ENCODE measurements at regions not wholly inside any gene's neighbourhood (a gene's known extent, or its start where the extent isn't known, plus 50 kb on each side); places are given as distances from the start of the nearest gene placed in this dataset.

DNA sequence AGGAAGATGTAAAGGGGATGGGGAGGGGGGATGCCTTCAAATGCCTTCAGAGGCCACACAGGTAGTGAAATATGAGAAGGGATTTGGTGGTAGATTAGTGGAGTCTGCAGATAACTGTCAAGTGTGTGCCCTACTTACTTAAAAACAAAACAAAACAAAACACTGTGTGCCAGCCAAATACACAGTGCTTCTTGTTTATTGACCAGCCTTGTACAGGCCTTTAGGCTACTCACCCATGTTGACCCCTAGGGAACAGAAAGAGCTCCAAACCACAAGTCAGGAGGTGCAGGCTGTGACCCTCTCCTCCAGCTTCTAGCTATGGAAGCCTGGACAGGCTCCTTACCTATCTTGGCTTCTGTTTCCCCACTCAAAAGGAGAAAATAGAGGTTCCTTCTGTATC is 562.0 kb downstream of the ETNK1 start:
- Histone ChIP-seq H3K27me3 (ENCODE audit: control insufficient read depth, insufficient read depth, low read length) (no peaks in the 10 kb centered on the region), H3K9ac (ENCODE audit: low read length) (no peak overlapping the region), H3K27ac (ENCODE audit: low read length) (no peak overlapping the region), H3K4me1 (ENCODE audit: control insufficient read depth, low read depth, low read length) (no peaks in the 10 kb centered on the region), H3K9me3 (ENCODE audit: control insufficient read depth, low read depth, low read length) (no peaks in the 10 kb centered on the region), H3K36me3 (ENCODE audit: control insufficient read depth, low read depth, low read length) (no peaks in the 10 kb centered on the region), H3K4me3 (ENCODE audit: low read length) (no peak overlapping the region)

DNA sequence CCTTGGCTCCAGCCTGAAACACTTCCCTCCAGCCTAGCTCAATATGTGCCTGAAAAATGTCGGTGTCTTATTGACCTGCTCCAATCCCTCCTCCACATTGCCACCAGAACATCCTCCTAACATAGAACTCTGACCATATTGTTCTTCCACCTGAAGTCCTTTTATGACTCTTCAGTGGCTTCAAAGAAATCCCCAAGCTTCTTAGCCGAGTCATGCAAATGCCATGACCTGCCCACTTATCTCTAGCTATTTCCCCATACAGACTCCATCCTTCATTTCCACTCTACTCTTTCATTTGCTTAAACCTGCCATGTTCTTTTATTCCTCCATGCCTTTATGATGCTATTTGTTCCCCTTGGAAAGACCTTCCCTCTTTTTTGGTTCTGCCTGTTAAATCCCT is 568.6 kb downstream of the ETNK1 start:
- Histone ChIP-seq H3K27ac (ENCODE audit: low read length) (no peak overlapping the region), H3K4me3 (ENCODE audit: low read length) (no peak overlapping the region), H3K9me3 (ENCODE audit: control insufficient read depth, low read depth, low read length) (no peaks in the 10 kb centered on the region), H3K9ac (ENCODE audit: low read length) (no peak overlapping the region), H3K4me1 (ENCODE audit: control insufficient read depth, low read depth, low read length) (no peaks in the 10 kb centered on the region), H3K27me3 (ENCODE audit: control insufficient read depth, insufficient read depth, low read length) (no peaks in the 10 kb centered on the region), H3K36me3 (ENCODE audit: control insufficient read depth, low read depth, low read length) (no peaks in the 10 kb centered on the region)

DNA sequence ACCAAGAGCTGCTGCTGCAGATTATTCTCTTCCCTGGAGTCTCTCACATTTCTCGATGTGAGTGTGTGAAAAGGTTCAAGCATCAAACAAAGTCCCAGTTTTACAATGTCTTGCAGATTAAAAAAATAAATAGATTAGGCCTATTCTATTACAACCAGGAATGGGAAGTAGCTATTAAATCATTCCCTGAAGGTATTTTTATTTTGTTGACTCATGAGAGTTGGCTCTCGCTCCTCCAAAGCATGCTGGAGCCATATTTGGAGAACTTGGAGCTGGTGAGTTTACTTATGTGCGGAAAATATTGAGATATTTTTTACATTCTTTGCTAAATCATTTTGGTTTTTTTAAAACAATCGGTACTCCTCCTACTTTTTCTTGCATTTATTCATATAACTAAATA is 572.3 kb downstream of the ETNK1 start:
- H3K4me3 ChIP-seq (ENCODE audit: low read length): no peak overlapping the region
- H3K36me3 ChIP-seq (ENCODE audit: control insufficient read depth, low read depth, low read length): no peaks in the 10 kb centered on the region
- H3K9me3 ChIP-seq (ENCODE audit: control insufficient read depth, low read depth, low read length): no peaks in the 10 kb centered on the region
- no peak overlapping the region for H3K9ac ChIP-seq (ENCODE audit: low read length)
- H3K4me1 ChIP-seq (ENCODE audit: control insufficient read depth, low read depth, low read length): no peaks in the 10 kb centered on the region
- no peak overlapping the region for H3K27ac ChIP-seq (ENCODE audit: low read length)
- H3K27me3 ChIP-seq (ENCODE audit: control insufficient read depth, insufficient read depth, low read length): no peaks in the 10 kb centered on the region

DNA sequence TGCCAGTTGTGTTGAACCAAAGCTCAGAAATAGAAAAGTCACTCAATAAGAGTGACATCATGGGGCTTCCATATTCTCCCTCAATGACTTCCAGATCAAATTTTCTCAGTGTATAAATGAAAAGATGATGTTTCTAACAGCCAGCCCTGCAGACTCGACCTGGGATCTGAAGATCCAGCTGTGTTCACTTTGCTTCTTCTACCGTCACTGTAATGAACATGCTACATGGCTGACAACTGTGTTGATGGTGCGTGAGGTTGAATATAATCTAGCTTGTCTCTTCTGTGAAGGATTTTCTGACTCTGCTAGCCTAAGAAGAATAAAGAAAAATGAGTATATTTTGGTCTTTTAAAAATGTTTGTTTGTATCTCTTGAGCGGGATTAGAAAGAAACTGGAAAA is 577.8 kb downstream of the ETNK1 start:
- no peaks in the 10 kb centered on the region for H3K27me3 ChIP-seq (ENCODE audit: control insufficient read depth, insufficient read depth, low read length)
- no peak overlapping the region for H3K27ac ChIP-seq (ENCODE audit: low read length)
- no peaks in the 10 kb centered on the region for H3K9me3 ChIP-seq (ENCODE audit: control insufficient read depth, low read depth, low read length)
- H3K9ac ChIP-seq (ENCODE audit: low read length): no peak overlapping the region
- no peaks in the 10 kb centered on the region for H3K4me1 ChIP-seq (ENCODE audit: control insufficient read depth, low read depth, low read length)
- no peak overlapping the region for H3K4me3 ChIP-seq (ENCODE audit: low read length)
- H3K36me3 ChIP-seq (ENCODE audit: control insufficient read depth, low read depth, low read length): no peaks in the 10 kb centered on the region

DNA sequence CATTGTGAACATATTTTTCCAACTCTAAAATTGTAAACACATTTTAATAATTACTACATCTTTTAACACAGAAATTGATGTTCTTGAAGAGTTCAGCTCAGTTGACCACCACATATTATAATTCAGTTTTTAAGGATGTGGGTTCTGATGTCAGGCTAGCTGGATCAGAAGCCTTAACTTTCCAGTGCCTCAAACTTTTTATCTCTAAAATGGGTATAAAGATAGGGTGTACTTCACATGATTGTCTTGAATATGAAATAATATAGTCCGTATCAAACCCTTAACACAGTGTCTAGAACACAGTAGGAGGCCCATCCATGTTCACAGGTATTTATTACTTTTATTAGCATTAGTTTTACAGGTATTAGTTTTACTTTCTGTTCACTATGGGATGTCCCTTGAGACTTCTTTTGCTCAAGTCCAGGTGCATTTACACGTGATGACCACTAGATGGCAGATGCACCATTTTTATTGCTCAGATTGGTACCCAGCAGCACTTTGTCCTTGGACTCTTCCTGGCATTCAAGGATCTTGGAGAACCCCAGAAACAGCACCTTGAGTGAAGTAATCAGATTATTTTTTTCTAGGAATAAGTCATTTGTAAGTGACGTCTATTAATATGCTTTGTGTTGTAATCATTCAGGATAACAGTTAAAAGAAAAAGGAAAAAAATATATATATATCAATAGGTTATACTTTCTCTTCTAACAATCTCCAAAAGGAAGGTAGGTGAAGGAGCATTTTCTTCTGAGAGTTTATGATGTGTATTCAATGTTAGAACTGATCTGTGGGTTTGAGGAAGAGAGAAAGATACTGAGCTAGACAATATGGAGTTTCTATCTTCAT is 580.2 kb downstream of the ETNK1 start:
- Histone ChIP-seq H3K4me1 (ENCODE audit: control insufficient read depth, low read depth, low read length) (no peaks in the 10 kb centered on the region), H3K9me3 (ENCODE audit: control insufficient read depth, low read depth, low read length) (no peaks in the 10 kb centered on the region), H3K36me3 (ENCODE audit: control insufficient read depth, low read depth, low read length) (no peaks in the 10 kb centered on the region), H3K27ac (ENCODE audit: low read length) (no peak overlapping the region), H3K27me3 (ENCODE audit: control insufficient read depth, insufficient read depth, low read length) (no peaks in the 10 kb centered on the region), H3K4me3 (ENCODE audit: low read length) (no peak overlapping the region), H3K9ac (ENCODE audit: low read length) (no peak overlapping the region)

DNA sequence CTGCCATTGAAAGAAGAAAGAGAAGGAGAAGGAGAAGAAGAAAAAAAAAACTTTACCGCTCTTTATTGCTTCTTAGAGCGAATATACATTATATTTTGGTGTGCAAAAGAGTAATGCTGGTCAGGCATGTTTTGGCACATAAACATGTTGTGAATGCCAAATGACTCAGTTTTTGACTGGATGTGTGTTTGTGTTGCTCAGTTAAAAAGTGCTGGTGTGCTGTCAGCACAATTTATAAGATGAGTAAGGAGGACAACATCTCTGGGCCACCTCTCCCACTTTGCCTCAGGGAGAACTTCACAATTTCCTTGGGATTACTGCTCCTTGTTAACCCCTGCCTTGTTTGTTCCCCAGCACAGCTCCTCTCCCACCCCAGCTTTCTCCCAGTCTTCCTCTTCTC is 584.8 kb downstream of the ETNK1 start:
- H3K36me3 ChIP-seq (ENCODE audit: control insufficient read depth, low read depth, low read length): no peaks in the 10 kb centered on the region
- H3K4me1 ChIP-seq (ENCODE audit: control insufficient read depth, low read depth, low read length): no peaks in the 10 kb centered on the region
- no peak overlapping the region for H3K27ac ChIP-seq (ENCODE audit: low read length)
- no peaks in the 10 kb centered on the region for H3K27me3 ChIP-seq (ENCODE audit: control insufficient read depth, insufficient read depth, low read length)
- H3K4me3 ChIP-seq (ENCODE audit: low read length): no peak overlapping the region
- H3K9me3 ChIP-seq (ENCODE audit: control insufficient read depth, low read depth, low read length): no peaks in the 10 kb centered on the region
- no peak overlapping the region for H3K9ac ChIP-seq (ENCODE audit: low read length)

DNA sequence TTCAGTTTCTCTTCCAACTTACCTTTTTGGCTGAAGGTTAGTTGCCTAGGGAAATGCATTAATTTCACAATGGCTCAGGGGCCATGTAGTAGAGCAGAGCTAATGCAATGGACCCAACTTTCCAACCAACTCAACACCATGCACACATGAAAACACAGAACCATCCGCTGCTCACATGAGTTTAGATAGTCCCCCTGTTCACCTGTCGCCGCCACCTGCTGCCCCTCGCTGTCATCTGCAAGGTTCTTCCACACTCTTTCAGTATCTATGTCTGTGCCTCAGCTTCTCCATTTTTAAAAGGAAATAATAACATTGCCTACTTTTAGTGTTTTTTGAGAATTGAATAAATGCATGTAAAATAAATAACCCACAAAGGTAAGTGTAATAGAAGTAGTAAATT is 585.6 kb downstream of the ETNK1 start:
- no peaks in the 10 kb centered on the region for H3K4me1 ChIP-seq (ENCODE audit: control insufficient read depth, low read depth, low read length)
- no peaks in the 10 kb centered on the region for H3K9me3 ChIP-seq (ENCODE audit: control insufficient read depth, low read depth, low read length)
- no peak overlapping the region for H3K9ac ChIP-seq (ENCODE audit: low read length)
- H3K27ac ChIP-seq (ENCODE audit: low read length): no peak overlapping the region
- no peaks in the 10 kb centered on the region for H3K27me3 ChIP-seq (ENCODE audit: control insufficient read depth, insufficient read depth, low read length)
- H3K4me3 ChIP-seq (ENCODE audit: low read length): no peak overlapping the region
- H3K36me3 ChIP-seq (ENCODE audit: control insufficient read depth, low read depth, low read length): no peaks in the 10 kb centered on the region

DNA sequence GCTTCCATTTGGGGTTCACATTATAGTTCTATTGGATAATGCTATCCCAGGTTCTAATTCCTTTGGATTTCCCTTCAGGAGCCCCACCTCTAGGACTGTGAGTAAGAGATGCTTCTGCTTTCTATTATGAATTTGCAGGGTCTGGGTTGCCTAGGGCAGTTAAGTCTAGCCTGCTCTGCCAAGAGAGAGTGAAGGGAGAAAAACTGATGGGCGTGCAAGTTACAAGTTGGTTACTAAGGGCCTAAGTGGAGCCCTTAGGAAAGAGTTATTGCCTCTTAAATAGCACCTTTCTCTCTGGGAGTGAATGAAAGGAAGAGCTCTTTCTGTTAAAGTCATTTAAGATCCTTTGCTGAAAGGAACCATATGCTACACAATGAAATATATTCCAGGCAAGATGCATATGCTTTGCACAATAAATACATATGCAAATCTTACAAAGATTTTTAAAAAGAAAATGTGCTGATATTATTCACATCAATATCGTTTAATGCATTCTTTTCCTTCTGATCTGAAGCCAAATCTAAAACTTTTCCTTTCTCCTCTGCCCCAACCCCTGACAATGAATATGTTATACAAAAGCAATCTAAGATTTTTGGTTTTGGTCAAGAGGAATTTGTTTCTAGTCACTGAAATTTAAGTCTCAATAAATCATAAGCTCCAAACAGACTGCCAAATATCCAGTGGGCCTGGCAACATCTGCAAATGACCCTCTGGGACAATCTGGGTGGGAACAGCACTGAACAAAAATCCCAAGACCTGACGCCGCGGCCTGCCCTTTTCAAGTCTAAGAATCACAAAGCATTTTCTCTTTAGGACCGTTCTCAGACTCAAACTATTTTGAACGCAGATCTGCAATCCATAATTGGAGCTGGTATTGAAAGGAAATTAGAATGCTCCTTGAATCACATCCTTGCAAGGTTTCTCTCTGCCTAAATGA is 586.7 kb downstream of the ETNK1 start:
- Histone ChIP-seq H3K4me1 (ENCODE audit: control insufficient read depth, low read depth, low read length) (no peaks in the 10 kb centered on the region), H3K27me3 (ENCODE audit: control insufficient read depth, insufficient read depth, low read length) (no peaks in the 10 kb centered on the region), H3K36me3 (ENCODE audit: control insufficient read depth, low read depth, low read length) (no peaks in the 10 kb centered on the region), H3K27ac (ENCODE audit: low read length) (no peak overlapping the region), H3K9me3 (ENCODE audit: control insufficient read depth, low read depth, low read length) (peaks cover 4% of the 10 kb centered on the region), H3K9ac (ENCODE audit: low read length) (no peak overlapping the region), H3K4me3 (ENCODE audit: low read length) (no peak overlapping the region)

DNA sequence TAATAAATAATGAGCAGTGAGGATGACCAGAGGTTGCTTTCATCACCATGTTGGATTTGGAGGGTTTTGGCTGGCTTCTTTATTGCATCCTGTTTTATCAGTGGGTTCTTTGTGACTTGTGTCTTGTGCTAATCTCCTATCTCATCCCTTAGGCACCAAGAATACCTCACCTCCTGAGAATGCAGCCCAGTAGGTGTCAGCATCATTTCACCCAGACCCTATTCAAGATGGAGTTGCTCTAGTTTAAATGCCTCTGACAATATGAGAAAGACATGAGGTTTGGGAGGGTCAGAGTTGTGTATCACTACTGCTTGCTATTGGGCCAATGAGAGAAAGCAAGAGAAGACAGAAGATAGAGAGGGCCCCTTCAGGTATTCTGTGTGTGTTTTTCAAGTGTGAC is 592.2 kb downstream of the ETNK1 start:
- Histone ChIP-seq H3K27ac (ENCODE audit: low read length) (no peak overlapping the region), H3K4me3 (ENCODE audit: low read length) (no peak overlapping the region), H3K9me3 (ENCODE audit: control insufficient read depth, low read depth, low read length) (peaks cover 4% of the 10 kb centered on the region), H3K36me3 (ENCODE audit: control insufficient read depth, low read depth, low read length) (no peaks in the 10 kb centered on the region), H3K9ac (ENCODE audit: low read length) (no peak overlapping the region), H3K4me1 (ENCODE audit: control insufficient read depth, low read depth, low read length) (no peaks in the 10 kb centered on the region), H3K27me3 (ENCODE audit: control insufficient read depth, insufficient read depth, low read length) (no peaks in the 10 kb centered on the region)

DNA sequence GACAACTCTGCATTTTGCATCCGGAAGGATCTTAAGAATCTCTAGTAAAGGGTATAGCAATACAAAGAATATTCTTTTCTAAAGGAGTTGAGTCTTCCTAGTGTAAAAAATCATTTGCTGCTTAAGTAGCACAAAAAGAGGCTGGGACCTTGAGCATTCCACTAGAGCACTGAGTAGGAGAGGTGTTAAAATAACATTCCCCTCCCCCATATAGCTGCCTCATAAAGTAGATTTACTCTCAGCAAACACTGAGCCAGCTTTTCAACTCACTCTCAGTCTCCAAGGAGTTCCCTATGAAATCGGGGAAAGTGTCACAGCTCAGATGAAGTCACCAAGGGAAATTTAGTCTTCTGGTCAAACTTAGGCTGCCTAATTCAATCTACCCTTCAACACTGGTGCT is 592.7 kb downstream of the ETNK1 start:
- H3K36me3 ChIP-seq (ENCODE audit: control insufficient read depth, low read depth, low read length): no peaks in the 10 kb centered on the region
- no peak overlapping the region for H3K27ac ChIP-seq (ENCODE audit: low read length)
- H3K9me3 ChIP-seq (ENCODE audit: control insufficient read depth, low read depth, low read length): peaks cover 4% of the 10 kb centered on the region
- no peak overlapping the region for H3K9ac ChIP-seq (ENCODE audit: low read length)
- H3K4me3 ChIP-seq (ENCODE audit: low read length): no peak overlapping the region
- no peaks in the 10 kb centered on the region for H3K4me1 ChIP-seq (ENCODE audit: control insufficient read depth, low read depth, low read length)
- no peaks in the 10 kb centered on the region for H3K27me3 ChIP-seq (ENCODE audit: control insufficient read depth, insufficient read depth, low read length)

DNA sequence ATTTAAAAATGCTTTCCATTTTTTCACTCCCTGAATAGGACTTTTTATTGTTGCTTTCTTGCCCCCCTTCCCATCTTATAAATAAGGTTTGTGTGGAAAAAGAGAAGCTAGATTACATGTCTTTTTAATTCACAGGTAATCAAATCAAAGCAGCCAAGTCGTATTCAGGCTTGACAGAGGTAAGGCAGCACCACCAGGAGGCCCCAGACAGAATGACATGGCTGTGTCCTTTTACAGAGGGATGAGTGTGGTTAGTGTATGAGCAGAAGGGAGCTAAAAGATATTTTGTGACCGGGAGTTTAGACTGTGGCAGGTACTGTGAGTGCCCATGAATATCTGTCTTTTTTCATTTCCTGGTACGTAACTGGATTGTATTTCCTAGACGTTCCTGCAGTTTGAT is 596.1 kb downstream of the ETNK1 start:
- Histone ChIP-seq H3K9me3 (ENCODE audit: control insufficient read depth, low read depth, low read length) (peaks cover under 1% of the 10 kb centered on the region), H3K9ac (ENCODE audit: low read length) (no peak overlapping the region), H3K4me1 (ENCODE audit: control insufficient read depth, low read depth, low read length) (no peaks in the 10 kb centered on the region), H3K36me3 (ENCODE audit: control insufficient read depth, low read depth, low read length) (no peaks in the 10 kb centered on the region), H3K27me3 (ENCODE audit: control insufficient read depth, insufficient read depth, low read length) (no peaks in the 10 kb centered on the region), H3K4me3 (ENCODE audit: low read length) (no peak overlapping the region), H3K27ac (ENCODE audit: low read length) (no peak overlapping the region)

All from iPS-18a (cell line).